DMS53 treated with DMSO at 0.1 percent for 48 hours (cell line): ENCODE measurements at regions not wholly inside any gene's neighbourhood (a gene's known extent, or its start where the extent isn't known, plus 50 kb on each side); places are given as distances from the start of the nearest gene placed in this dataset.
A peak's percentile ranks its signal among the peaks of the same experiment; 100 is the strongest.

Experiments used
- DNase-seq: peaks from one replicate; lab custom pipeline; 2025; ENCODE audit not compliant: unreplicated experiment; lab: John Stamatoyannopoulos, UW

DNA sequence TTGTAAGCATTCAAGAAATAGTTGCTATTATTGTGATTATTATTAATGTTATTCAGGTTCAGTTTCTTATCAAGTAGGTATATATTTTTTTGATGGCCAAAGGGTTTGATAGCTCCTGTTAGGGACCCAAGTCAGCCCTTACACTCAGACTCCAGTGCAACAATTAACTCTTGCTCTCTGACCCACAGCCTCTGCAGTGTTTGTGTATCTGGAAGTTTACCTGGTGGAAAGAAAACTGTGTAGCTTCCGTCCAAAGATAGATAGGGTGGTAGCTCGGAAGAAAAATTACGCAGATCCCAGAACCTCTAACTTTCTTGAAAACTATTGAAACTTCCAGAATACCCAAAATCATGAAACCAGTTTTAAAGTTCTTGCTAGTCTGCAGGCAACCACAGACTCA, 58.6 kb upstream of the IGFBP2 start:
- no peak for DNase-seq

DNA sequence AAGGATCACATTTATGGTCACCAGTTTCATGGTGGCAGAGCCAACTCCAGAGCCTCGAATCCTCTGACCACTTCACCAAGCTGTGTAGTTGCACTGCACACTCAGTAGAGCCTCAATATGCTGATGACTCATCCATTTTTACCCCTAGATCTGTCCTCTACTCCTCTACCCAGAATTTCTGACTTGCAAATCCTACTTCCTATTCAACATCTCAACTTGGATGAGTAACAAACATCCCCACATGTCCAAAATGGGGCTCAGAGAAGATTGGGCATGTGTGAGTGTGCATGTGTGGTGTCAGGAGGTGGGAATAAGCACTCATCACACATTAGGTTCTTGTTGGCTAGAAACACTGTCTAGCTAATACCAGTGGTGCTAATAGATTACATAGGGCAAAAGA, 57.8 kb upstream of the IGFBP2 start:
- no peak for DNase-seq

DNA sequence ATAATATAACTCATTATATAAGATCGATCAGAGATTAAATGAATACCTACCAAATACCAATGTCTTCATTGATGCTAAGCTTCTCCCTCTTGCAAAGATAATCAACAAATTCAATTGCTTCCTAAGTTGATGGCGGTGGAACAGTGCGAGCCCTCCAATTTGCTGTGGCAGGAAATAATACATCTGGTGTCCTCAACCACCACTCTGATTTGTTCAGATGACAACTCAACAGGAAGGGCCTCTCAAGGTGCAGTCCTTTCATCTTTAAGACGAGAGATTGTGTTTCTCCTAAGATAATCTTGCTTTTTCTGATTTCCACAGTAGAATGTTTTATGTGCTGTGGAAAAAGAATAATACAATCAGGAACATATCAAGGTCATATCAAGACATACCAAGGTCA, 56.6 kb upstream of the IGFBP2 start:
- DNase-seq: no peak

DNA sequence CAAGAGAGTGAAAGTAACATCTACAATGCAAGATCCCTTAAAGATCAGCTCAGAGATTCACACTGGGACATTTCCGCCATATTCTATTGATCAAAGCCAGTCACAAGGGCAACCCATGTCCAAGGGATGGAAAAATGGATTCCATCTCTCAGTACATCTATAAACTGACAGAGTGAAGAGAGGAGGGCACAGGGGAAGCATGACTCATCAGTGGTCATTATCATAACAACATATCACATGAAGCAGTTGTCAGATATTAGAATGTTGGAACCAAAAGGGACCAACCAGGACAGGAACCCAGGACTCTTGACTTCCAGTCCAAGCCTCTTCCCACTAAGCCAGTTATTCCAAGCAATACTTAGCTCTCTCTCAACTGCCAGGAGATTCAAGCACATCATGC, 54.9 kb upstream of the IGFBP2 start:
- DNase-seq: no peak

DNA sequence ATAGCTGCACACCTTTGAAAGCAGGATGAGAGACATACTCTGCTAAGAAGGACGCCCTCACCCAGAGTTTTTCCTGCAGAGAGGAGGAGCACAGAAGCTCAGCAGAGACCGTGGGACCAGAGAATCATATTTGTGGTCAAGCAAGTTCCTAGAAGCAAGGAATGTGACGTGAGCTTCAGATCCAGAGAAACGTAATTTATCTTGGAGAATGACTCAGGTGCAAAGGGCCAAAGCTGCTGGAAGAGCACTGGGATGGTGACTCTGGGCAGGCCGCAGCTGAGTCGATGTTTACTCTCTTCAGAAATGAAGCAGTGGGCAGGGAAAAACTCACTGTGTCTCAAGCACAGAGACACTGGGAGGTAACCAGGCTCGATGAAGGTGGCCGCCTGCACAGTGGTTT, 50.1 kb upstream of the IGFBP2 start:
- DNase-seq: peak; percentile 4
